GM13976 (cell line): ENCODE measurements at regions not wholly inside any gene's neighbourhood (a gene's known extent, or its start where the extent isn't known, plus 50 kb on each side); places are given as distances from the start of the nearest gene placed in this dataset.

Experiments
- DNase-seq: peaks from one replicate; pipeline ENCODE4 v3.0.0; 2012; ENCODE audit warnings: low spot score
- CTCF ChIP-seq: IDR thresholded peaks from 2 replicates; pipeline ENCODE4 v1.5.1; 2012; ENCODE audit warnings: borderline replicate concordance, mild to moderate bottlenecking; ENCODE audit not compliant: insufficient read depth; ENCODE audit errors: extremely low read depth, missing control alignments, control extremely low read depth
- in situ Hi-C: fragments of 300-500 bp; cut with MboI; formaldehyde crosslinking; loops from one replicate; pipeline ENCODE4 v1.12.0; 2022; ENCODE audit warnings: low sequenced_read_pairs, mixed read lengths, inconsistent platforms; ENCODE audit not compliant: unreplicated experiment

- DNase-seq, result no peak
- in situ Hi-C loops, result no loop called here
- no peak for TF ChIP-seq CTCF
Measured at GRCh38 chr7:142352543-142352942, 94.7 kb upstream of the PRSS58 start.

GRCh38 chr7:142351145-142351544, 93.3 kb upstream of the PRSS58 start:
- DNase-seq, result no peak
- in situ Hi-C loops, result no loop called here
- TF ChIP-seq CTCF, result no peak

DNA sequence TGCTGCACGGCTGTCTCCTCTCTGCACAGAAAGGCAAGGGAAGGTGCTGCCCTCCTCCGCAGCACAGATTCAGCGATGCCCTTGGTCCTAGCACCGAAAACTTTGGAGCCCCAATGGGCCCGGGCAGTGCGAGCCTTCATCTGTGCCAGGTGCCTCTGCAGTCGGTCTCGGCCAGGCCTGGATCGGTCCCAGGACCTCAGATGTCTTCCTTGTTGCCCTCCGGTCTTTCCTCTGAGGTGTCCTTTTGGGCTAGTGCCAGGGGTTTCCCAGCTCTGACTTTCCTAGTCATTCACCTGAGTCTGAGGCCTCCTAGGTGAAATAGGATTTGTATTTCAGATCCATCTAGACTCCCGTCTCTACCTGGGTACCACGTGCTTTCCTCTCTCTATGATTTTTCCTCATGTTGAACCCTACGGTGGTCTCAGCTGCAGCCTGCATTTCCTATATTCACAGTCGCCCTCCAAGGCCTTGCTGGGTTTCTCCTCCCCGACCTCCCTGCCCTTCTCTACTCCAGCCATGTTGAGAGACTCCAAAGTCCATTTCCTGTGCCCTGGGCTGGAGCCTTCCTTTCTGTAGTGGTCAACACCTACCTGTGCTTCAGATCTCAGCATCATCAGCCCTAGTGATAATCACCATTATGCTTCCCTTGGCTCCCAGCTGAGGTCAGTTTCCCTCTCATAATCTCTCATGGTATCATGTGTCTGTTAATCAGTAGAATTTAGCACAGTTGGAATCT, 92.0 kb upstream of the PRSS58 start:
- DNase-seq, result no peak
- no peak for TF ChIP-seq CTCF
- in situ Hi-C loops, result no loop called here

DNA sequence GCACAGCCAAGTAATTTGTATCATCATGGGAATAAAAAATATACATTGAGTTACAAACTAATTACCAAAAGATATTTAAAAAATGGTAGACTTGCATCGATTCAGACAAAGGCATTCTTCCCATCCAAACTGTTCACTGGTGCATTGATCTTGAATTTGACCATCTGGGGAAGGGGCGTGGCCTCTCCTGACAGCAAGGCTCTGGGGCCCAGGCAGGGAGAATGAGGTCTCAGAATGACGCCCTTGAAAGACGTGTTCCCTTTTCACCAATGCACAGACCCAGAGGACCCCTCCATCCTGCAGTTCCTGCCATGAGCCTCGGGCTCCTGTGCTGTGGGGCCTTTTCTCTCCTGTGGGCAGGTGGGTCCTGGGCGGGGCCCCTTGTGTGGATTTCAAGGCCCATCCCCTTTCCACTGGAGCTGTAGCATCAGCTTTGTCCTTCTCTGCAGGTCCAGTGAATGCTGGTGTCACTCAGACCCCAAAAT, 91.1 kb upstream of the PRSS58 start:
- no peak for TF ChIP-seq CTCF
- no peak for DNase-seq
- in situ Hi-C loops, result no loop called here

DNA sequence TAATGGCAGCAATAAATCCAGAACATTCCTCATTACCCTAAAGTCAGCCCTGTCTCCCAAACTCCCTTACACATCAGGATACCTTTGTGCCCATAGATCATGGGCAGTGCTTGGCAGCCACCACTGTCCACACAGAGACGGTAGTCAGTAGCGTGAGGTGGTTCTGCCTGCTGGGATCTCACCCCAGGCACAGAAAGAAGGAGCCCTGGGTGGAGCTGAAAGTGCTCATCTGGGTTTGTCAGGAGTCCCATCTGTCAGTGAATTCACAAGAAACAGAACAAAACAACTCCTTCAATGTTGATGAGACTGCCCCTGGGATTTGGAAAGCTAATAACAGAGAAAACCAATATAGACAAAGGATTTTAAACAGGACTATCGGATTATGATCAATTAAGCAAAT, 90.2 kb upstream of the PRSS58 start:
- no peak for DNase-seq
- in situ Hi-C loops, result no loop called here
- no peak for TF ChIP-seq CTCF

DNA sequence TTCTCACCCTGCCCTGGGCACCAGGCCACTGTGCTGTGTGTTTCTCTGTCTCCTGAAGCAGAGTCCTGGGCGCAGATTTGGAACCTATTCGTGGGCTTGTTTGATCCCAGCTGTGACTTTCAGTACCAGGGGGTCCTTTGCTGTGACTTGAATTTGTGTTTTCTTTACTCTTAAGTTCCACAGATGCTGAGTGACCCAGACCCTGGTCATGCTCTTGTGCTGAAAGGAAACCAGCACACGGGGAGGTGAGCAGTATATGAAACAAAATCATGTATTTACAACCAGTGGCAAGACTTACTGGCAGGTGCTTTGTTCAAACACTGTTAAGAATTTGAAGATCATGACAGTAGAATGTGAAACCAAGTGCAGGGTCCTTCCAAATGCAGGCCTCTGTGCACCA, 89.2 kb upstream of the PRSS58 start:
- in situ Hi-C loops, result no loop called here
- DNase-seq, result no peak
- no peak for TF ChIP-seq CTCF
